HG02870 (cell line): ENCODE measurements at regions not wholly inside any gene's neighbourhood (a gene's known extent, or its start where the extent isn't known, plus 50 kb on each side); places are given as distances from the start of the nearest gene placed in this dataset.
"Not testable (repeated sequence)": the region's sequence is repeated elsewhere in the genome, so short reads cannot be mapped to it uniquely, and the experiment has no call there.

Source experiments
- ATAC-seq: cut with Tn5 transposase; IDR thresholded peaks from one replicate; pipeline ENCODE4 v1.9.1; 2021; ENCODE audit warnings: mild to moderate bottlenecking, moderate library complexity; ENCODE audit not compliant: unreplicated experiment

GRCh38 chr17:71765437-71765836 lies 355.4 kb upstream of the SOX9 start:
- ATAC-seq: no peak

GRCh38 chr17:71769850-71770249 lies 351.0 kb upstream of the SOX9 start:
- no peak for ATAC-seq

DNA sequence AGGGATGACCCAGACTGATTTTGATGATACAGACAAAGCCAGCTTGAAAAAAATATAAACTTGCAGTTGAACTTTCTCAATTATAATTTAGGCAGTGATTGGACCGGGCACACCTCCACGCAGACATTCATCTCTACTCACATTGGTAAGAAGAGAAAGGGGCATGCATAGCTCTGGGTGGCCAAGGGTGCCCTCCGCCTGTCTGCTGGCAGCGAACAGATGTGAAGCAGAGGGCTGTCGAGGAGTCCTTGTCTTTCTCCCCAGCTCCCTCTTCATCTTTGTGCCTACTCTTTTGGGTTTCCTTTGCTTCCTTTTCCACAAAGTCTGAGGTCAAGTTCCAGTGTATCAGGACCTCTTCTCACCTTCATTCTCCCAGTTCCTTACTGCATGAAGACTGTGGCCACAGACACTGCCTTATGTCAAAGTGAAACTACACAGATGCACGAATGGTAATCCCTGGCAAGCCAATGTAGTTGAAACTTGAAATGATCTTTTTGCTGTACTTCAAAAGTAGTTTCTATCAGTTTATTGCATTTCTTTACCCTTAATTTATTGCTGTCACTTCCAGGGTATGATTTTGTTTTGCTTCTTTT lies 343.7 kb upstream of the SOX9 start:
- peak; percentile 55 for ATAC-seq

DNA sequence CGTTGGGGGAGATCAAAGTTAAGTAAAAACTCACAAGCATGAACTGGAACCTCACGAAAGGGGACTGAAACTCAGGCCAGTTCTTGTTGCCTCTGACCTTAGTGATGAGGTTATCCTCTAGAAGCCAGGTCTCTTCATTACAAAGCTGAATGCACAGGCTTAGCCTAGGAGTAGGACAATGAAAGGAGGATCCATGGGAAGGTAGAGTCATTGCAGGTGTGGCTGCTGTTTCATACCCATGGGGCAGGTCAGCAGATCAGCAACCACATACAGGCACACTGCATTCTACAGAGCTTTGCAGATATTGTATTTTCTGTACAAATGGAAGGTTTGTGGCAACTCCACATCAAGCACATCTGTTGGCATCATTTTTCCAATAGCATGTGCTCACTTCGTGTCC lies 341.3 kb upstream of the SOX9 start:
- ATAC-seq: no peak

GRCh38 chr17:71780596-71780995 lies 340.2 kb upstream of the SOX9 start:
- no peak for ATAC-seq

DNA sequence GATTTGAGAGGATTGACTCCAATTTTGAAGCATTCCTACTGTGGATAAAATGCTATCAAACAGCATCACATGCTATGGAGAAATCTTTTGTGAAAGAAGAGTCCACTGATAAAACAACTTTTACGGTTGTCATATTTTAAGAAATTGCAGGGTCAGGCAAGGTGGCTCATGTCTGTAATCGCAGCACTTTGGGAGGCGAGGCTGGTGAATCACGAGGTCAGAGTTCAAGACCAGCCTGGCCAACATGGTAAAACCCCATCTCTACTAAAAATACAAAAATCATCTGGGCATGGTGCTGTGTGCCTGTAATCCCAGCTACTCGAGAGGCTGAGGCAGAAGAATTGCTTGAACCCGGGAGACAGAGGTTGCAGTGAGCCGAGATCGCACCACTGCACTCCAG lies 338.8 kb upstream of the SOX9 start:
- ATAC-seq: not testable (repeated sequence)

- no peak for ATAC-seq
These were observed 330.0 kb upstream of the SOX9 start for GRCh38 chr17:71790791-71791190.

GRCh38 chr17:71791311-71791710 lies 329.5 kb upstream of the SOX9 start:
- no peak for ATAC-seq

GRCh38 chr17:71792966-71793365 lies 327.9 kb upstream of the SOX9 start:
- ATAC-seq: no peak

DNA sequence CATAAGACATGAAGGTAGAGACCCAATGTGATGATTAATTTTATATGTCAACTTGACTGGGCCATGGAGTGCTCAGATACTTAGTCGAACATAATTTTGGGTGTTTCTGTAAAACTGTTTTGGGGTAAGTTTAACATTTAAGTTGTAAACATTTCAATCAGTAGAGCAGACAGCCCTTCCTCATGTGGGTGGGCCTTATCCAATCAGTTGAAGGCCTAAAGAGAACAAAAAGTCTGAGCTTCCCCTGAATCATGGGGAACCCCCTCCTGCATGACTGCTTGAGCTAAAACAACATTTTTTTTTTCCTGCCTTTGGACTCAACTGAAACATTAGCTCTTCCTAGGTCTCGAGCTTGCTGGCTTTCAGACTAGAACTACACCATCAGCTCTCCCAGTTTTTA lies 327.3 kb upstream of the SOX9 start:
- ATAC-seq: no peak

DNA sequence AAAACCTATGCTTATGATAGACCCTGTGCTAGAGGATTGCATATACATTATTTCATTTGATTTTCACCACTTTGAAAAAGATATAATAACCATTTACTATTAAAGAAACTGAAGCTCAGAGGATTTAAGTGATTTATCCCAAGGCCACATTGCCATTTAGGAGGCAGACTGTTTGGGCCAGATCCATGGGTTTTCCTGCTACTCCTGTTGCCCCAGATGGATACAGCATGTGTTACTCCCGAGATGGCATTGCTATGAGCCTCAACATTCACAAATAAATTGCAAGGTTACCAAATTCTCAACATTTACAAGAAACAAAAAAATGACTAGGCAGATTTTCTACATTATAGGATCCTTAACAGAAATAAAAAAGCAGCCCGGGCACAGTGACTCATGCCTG lies 322.1 kb upstream of the SOX9 start:
- ATAC-seq: no peak

- no peak for ATAC-seq
These were observed 321.2 kb upstream of the SOX9 start for GRCh38 chr17:71799657-71800056.

DNA sequence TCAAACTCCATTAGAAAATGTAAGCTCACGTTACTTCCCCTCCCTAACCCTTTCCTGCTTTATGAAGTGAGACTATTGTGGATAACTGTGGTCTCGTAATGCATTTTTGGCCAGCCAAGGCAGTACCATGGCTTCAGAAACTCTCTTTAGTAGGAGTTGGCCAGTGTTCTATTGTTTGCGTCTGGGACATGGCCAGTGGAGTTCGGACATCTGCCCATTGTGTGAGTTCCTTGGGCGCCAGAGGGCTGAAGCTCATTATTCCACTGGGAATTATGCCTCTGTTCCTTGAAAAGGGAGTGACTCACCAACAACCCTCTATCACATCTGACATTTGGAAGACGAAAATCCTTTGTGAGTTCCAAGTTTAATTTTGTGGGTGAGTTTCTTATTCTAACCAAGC lies 319.5 kb upstream of the SOX9 start:
- no peak for ATAC-seq

- no peak for ATAC-seq
These were observed 318.2 kb upstream of the SOX9 start for GRCh38 chr17:71802663-71803062.

DNA sequence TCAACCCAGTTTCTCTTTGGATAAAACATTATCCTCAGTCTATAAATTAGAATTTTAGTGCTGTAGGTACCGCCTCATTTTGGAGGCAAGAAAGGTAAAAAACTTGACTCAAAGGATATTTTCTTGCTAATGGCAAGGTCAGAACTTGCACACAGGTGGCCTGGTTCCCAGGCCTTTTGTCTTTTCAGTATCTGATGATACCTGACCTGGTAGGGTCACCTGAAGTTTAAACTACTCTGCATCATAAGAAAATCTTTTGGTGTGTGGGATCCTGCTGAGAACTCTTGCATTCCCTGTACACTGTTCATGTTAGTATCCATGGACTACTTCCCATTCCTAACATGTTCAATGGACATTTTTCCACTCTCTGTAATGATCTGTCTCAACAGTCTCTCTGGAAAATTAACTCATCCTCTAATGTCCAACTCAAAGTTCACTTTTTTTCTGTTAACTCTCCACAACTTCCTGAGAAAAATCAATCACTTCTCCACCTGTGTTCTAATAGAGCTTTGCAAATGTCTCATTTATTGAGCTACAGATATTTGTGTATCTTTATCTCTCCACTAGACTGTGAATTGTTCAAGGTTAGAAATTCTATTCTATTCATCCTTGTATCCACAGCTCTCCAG lies 317.1 kb upstream of the SOX9 start:
- no peak for ATAC-seq

GRCh38 chr17:71809537-71809936 lies 311.3 kb upstream of the SOX9 start:
- ATAC-seq: no peak

DNA sequence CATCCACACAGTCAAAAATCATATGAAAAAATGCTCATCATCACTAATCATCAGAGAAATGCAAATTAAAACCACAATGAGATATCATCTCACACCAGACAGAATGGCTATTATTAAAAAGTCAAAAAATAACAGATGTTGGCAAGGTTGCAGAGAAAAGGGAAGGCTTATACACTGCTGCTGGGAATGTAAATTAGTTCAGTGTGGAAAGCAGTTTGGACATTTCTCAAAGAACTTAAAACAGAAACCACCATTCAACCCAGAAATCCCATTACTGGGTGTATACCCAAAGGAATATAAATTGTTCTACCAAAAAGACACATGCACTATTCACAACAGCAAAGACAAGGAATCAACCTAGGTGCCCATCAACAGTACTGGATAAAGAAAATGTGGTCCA lies 307.0 kb upstream of the SOX9 start:
- not testable (repeated sequence) for ATAC-seq

DNA sequence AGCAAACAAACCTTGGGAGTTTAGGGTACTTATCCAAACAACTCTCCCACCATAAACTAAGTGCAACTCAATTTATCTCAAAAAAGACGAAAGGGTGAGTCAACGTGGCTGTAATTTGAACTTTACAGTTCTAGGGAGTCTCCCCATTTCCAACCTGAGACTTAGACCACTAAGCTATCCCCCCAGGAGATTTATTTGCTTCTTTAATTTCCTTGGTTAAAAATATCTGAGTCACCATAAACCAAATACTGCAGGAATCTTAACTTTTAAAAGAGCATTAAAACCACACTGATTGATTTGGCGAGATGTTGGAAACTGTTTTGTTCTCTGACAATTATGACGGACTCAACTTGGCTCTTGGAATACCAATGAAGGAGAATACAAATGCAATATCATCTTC lies 299.3 kb upstream of the SOX9 start:
- ATAC-seq: no peak

- ATAC-seq: no peak
These were observed 296.1 kb upstream of the SOX9 start for GRCh38 chr17:71824671-71825070.

GRCh38 chr17:71825687-71826086 lies 295.1 kb upstream of the SOX9 start:
- ATAC-seq: no peak

DNA sequence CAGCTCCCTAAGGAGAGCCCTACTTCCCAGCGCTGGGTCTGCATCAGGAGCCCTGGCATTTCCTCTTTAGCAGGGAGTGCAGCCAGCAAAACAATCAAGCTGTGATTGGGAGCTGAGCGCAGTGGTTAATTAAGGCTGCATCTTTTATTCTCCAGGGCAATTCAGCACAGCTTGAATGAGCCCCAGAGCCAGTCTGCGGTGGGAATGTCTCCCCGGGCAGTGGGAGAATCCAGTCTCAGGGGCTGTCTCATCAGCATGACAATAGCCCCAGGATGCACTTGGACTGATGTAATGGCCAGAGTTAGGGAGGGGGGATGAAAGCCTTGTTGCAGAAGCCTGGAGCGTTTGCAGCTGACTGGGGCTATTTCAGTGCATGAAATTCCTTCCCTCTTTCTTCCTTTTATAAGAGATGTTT lies 292.6 kb upstream of the SOX9 start:
- no peak for ATAC-seq

- no peak for ATAC-seq
These were observed 290.0 kb upstream of the SOX9 start for GRCh38 chr17:71830866-71831265.

- no peak for ATAC-seq
These were observed 277.8 kb upstream of the SOX9 start for GRCh38 chr17:71842986-71843385.
